KMS-11 (cell line): ENCODE measurements at regions not wholly inside any gene's neighbourhood (a gene's known extent, or its start where the extent isn't known, plus 50 kb on each side); places are given as distances from the start of the nearest gene placed in this dataset.

Source experiments
- H2AFZ ChIP-seq: fragments of 200-600 bp; sonication (generic); 2 replicates; pipeline ENCODE4 v1.6.1; 2016; ENCODE audit warnings: antibody characterized with exemption, mixed run types, low read depth
- H3K27ac ChIP-seq: fragments of 200-600 bp; sonication (generic); 2 replicates; pipeline ENCODE4 v1.6.1; 2016; ENCODE audit warnings: mild to moderate bottlenecking, mixed run types
- H3K27me3 ChIP-seq: fragments of 200-600 bp; sonication (generic); 2 replicates; pipeline ENCODE4 v1.6.1; 2017; ENCODE audit warnings: mild to moderate bottlenecking, low read depth, mixed run types, moderate library complexity; ENCODE audit not compliant: insufficient read depth
- H3K36me3 ChIP-seq: fragments of 200-600 bp; sonication (generic); 2 replicates; pipeline ENCODE4 v1.6.1; 2017; ENCODE audit warnings: mild to moderate bottlenecking, mixed run types; ENCODE audit not compliant: insufficient read depth
- H3K4me1 ChIP-seq: fragments of 200-600 bp; sonication (generic); 2 replicates; pipeline ENCODE4 v1.6.1; 2016; ENCODE audit warnings: mild to moderate bottlenecking, low read depth, mixed run types; ENCODE audit not compliant: poor library complexity, severe bottlenecking
- H3K4me2 ChIP-seq: fragments of 200-600 bp; sonication (generic); 2 replicates; pipeline ENCODE4 v1.7.0; 2016; ENCODE audit warnings: mild to moderate bottlenecking, mixed run types
- H3K4me3 ChIP-seq: fragments of 200-600 bp; sonication (generic); IDR thresholded peaks from 2 replicates; pipeline ENCODE4 v1.6.1; 2017; ENCODE audit warnings: low read depth, low read length, mixed read lengths; ENCODE audit not compliant: insufficient read depth
- H3K79me2 ChIP-seq: fragments of 200-600 bp; sonication (generic); 2 replicates; pipeline ENCODE4 v1.6.1; 2016; ENCODE audit warnings: low read depth, mixed run types; ENCODE audit not compliant: insufficient read depth
- H3K9ac ChIP-seq: fragments of 200-600 bp; sonication (generic); 2 replicates; pipeline ENCODE4 v1.6.1; 2016; ENCODE audit warnings: mild to moderate bottlenecking, mixed run types
- H4K20me1 ChIP-seq: fragments of 200-600 bp; sonication (generic); 2 replicates; pipeline ENCODE4 v1.6.1; 2016; ENCODE audit warnings: mild to moderate bottlenecking, mixed run types; ENCODE audit not compliant: insufficient read depth
- TF ChIP-seq, protein P1 (sequence below): fragments of 200-600 bp; sonication (generic); conservative IDR thresholded peaks from 2 replicates; pipeline ENCODE4 v1.6.1; 2017; ENCODE audit warnings: low read depth, mild to moderate bottlenecking, antibody characterized with exemption, low read length, moderate library complexity, mixed read lengths

DNA sequence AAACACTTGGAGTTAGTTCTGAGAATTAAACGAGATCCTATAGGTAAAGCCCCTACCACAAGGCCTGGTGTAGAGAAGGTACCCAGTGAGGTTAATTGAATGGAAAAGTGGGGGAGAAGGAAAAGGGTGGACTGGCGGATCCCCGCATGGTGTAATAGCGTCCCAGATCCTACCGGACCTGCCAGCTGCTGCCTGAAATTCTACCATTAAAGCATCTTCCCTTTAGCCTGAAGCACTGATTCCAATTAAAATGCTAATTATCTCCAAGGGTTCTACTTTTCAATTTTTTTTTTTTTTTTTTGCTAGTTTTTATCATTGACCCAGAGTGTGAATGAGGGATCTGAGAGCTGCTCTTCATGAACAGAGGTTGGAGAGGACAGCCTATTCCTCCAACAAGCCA lies 237.9 kb downstream of the TLE3 start:
- Histone ChIP-seq H3K4me3 (no peak overlapping the region), H4K20me1 (no peaks in the 10 kb centered on the region), H3K36me3 (no peaks in the 10 kb centered on the region), H3K9ac (no peak overlapping the region), H3K4me1 (no peaks in the 10 kb centered on the region), H3K27ac (no peak overlapping the region), H2AFZ (no peak overlapping the region), H3K79me2 (no peaks in the 10 kb centered on the region), H3K4me2 (no peak overlapping the region), H3K27me3 (no peaks in the 10 kb centered on the region)
- TF ChIP-seq, protein P1, sequence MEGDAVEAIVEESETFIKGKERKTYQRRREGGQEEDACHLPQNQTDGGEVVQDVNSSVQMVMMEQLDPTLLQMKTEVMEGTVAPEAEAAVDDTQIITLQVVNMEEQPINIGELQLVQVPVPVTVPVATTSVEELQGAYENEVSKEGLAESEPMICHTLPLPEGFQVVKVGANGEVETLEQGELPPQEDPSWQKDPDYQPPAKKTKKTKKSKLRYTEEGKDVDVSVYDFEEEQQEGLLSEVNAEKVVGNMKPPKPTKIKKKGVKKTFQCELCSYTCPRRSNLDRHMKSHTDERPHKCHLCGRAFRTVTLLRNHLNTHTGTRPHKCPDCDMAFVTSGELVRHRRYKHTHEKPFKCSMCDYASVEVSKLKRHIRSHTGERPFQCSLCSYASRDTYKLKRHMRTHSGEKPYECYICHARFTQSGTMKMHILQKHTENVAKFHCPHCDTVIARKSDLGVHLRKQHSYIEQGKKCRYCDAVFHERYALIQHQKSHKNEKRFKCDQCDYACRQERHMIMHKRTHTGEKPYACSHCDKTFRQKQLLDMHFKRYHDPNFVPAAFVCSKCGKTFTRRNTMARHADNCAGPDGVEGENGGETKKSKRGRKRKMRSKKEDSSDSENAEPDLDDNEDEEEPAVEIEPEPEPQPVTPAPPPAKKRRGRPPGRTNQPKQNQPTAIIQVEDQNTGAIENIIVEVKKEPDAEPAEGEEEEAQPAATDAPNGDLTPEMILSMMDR: no peak

DNA sequence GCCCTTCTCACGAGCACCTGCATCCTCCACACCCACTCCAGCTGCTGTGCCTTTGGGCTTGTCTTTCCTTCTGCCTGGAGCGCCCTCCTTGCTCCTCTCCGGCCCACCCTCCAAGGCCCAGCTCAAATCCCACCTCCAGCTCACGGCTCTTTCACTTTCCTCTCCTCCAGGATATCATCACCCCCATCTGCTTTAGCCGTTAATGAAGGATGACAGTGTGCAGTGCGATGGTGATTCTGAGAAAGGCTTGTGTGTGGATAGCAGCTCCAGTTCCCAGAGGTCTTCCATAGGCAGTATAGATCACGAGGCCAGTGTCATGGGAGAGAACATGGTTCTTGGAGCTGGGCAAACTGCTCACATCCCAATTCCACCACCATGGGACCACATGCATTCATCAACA lies 237.4 kb downstream of the TLE3 start:
- no peak overlapping the region for H3K4me2 ChIP-seq
- TF ChIP-seq, protein P1: no peak
- no peak overlapping the region for H3K27ac ChIP-seq
- H3K27me3 ChIP-seq: no peaks in the 10 kb centered on the region
- H3K79me2 ChIP-seq: no peaks in the 10 kb centered on the region
- no peaks in the 10 kb centered on the region for H3K36me3 ChIP-seq
- no peaks in the 10 kb centered on the region for H3K4me1 ChIP-seq
- H3K9ac ChIP-seq: no peak overlapping the region
- H4K20me1 ChIP-seq: no peaks in the 10 kb centered on the region
- H2AFZ ChIP-seq: no peak overlapping the region
- H3K4me3 ChIP-seq: no peak overlapping the region

DNA sequence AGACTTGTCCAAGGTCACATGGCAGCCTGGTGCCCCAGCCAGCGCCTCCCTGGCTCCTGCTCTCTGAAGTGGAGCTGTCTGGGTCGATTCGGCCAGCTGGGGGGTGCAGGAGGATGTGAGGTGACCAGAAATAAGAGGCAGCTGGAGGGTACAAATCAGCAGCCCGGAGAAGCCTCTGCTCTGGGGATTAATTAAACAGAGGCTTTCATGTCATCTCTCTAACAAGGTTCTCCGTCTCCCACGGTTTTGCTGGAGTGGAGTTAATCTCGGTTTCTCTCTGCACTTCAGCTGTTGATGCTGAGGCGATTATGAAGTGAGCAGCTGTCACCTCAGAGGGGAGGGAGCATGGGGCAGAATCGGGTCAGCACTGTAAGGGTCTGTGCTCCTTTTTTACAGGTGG lies 236.8 kb downstream of the TLE3 start:
- Histone ChIP-seq H3K27me3 (no peaks in the 10 kb centered on the region), H3K36me3 (no peaks in the 10 kb centered on the region), H4K20me1 (no peaks in the 10 kb centered on the region), H3K27ac (no peak overlapping the region), H3K4me3 (no peak overlapping the region), H3K79me2 (no peaks in the 10 kb centered on the region), H3K4me2 (no peak overlapping the region), H3K9ac (no peak overlapping the region), H2AFZ (no peak overlapping the region), H3K4me1 (no peaks in the 10 kb centered on the region)
- TF ChIP-seq, protein P1: no peak

DNA sequence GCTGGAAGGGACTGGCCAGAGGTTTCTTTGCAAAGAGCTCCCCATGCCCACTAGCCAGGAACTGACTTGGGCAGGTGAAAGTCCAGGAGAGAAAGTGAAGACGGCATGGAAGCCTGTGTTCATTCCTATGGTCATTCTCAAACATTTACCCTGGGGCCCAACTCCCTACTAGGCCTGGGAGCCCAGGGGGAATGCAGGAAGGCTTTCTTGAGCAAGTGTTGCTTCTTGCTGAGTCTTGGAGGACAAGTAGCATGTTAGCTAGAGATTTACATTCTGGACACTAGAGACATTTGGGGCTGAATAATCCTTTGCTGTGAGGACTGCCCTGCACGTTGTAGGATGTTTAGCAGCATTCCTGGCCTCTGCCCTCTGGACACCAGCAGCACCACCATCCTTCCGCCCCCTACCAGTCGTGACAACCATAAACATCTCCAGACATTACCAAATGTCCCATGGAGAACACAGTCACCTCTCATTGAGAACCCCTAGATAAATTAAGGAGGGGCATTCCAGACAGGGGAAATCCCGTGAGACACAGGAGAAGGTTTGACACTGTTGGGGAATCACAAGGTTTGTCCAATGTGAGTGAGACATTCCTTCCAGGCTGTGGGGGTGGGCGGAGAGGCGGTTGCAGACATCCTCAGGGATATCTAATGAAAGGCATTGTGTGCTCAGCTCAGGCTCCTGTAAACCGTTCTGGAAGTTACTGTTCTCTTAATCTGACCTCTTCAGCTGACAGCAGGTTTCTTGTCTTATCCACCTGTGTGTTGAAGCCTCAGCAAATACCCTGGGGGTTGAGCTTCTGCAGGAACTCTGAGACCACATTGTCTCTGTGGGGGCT lies 236.2 kb downstream of the TLE3 start:
- Histone ChIP-seq H3K27ac (no peak overlapping the region), H2AFZ (no peak overlapping the region), H3K4me1 (no peaks in the 10 kb centered on the region), H3K9ac (no peak overlapping the region), H4K20me1 (no peaks in the 10 kb centered on the region), H3K36me3 (no peaks in the 10 kb centered on the region), H3K27me3 (no peaks in the 10 kb centered on the region), H3K4me2 (no peak overlapping the region), H3K4me3 (no peak overlapping the region), H3K79me2 (no peaks in the 10 kb centered on the region)
- TF ChIP-seq, protein P1: no peak
